ENCODE measurements at regions not wholly inside any gene's neighbourhood (a gene's known extent, or its start where the extent isn't known, plus 50 kb on each side); places are given as distances from the start of the nearest gene placed in this dataset.

DNA sequence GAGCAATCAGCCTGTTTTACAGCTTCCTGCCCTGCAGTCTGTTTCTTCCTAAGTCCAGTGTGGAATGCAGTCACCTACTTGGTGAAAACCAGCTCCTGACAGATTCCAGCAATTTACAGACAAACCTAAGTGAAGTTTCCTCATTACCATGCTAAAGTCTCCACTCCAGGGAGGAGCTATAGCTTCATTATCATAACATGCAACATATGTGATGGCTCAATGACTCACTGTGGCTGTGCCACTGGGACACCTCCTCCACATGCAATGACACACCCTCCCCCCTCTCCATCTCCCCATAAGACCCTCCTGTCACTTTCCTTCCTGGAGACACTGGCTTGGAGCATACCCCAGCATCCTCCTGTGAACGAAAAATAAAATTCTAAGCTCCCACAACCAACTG is 125.2 kb downstream of the MAP3K21 start:
- Histone ChIP-seq H3K9me3 (ENCODE audit: control insufficient read depth, insufficient read depth, low read length) (no peaks in the 10 kb centered on the region), H3K27ac (ENCODE audit: low read depth, low read length) (no peak overlapping the region), H3K36me3 (ENCODE audit: control insufficient read depth, insufficient read depth, low read length) (no peaks in the 10 kb centered on the region), H3K27me3 (ENCODE audit: control insufficient read depth, insufficient read depth, low read length) (no peaks in the 10 kb centered on the region), H3K4me3 (ENCODE audit: low read depth, low read length) (no peak overlapping the region), H3K4me1 (ENCODE audit: control insufficient read depth, insufficient read depth, low read length) (no peaks in the 10 kb centered on the region)
- 100% methylated on average over 1 of the region's 1 CpG for WGBS (ENCODE audit: insufficient coverage)
- DNase-seq (ENCODE audit: low read depth in 4 of 6, low spot score in 6 of 6): no peak

GRCh38 chr1:233453433-233454200 is 126.1 kb downstream of the MAP3K21 start:
- H3K9me3 ChIP-seq (ENCODE audit: control insufficient read depth, insufficient read depth, low read length): no peaks in the 10 kb centered on the region
- DNase-seq (ENCODE audit: low read depth in 4 of 6, low spot score in 6 of 6): no peak
- 78% methylated on average over 2 of the region's 2 CpGs for WGBS (ENCODE audit: insufficient coverage)

GRCh38 chr1:233459470-233459945 is 132.0 kb downstream of the MAP3K21 start:
- H3K4me1 ChIP-seq (ENCODE audit: control insufficient read depth, insufficient read depth, low read length): no peaks in the 10 kb centered on the region
- H3K4me3 ChIP-seq (ENCODE audit: low read depth, low read length): no peak overlapping the region
- DNase-seq (ENCODE audit: low read depth in 4 of 6, low spot score in 6 of 6): no peak
- no peak overlapping the region for H3K27ac ChIP-seq (ENCODE audit: low read depth, low read length)
- no peaks in the 10 kb centered on the region for H3K36me3 ChIP-seq (ENCODE audit: control insufficient read depth, insufficient read depth, low read length)
- 57% methylated on average over 1 of the region's 1 CpG for WGBS (ENCODE audit: insufficient coverage)
- no peaks in the 10 kb centered on the region for H3K27me3 ChIP-seq (ENCODE audit: control insufficient read depth, insufficient read depth, low read length)
- no peaks in the 10 kb centered on the region for H3K9me3 ChIP-seq (ENCODE audit: control insufficient read depth, insufficient read depth, low read length)

More at GRCh38 chr1:233453433-233454200, 126.1 kb downstream of the MAP3K21 start:
- H3K4me3 ChIP-seq (ENCODE audit: low read depth, low read length): no peak overlapping the region
- H3K27me3 ChIP-seq (ENCODE audit: control insufficient read depth, insufficient read depth, low read length): no peaks in the 10 kb centered on the region
- no peak overlapping the region for H3K27ac ChIP-seq (ENCODE audit: low read depth, low read length)
- H3K4me1 ChIP-seq (ENCODE audit: control insufficient read depth, insufficient read depth, low read length): no peaks in the 10 kb centered on the region
- no peaks in the 10 kb centered on the region for H3K36me3 ChIP-seq (ENCODE audit: control insufficient read depth, insufficient read depth, low read length)

DNA sequence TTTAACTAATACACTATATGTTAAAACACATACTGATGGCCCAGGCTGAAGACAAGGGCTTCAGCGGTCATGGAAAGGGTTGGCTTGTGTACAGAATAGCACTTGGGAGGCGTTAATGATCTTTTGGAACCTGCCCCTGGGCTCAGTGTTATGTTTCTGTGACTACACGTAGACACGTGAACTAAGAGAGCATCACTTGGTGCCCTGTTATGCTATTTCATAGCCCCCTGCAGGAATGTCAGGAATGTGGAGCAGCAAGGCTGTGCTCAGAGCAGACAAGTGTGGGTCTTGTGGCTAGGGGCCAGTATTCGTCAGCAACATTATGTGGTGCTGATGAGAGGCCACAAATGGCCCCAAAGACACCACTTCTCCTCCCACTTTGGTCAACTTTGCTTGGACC is 132.4 kb downstream of the MAP3K21 start:
- Histone ChIP-seq H3K27me3 (ENCODE audit: control insufficient read depth, insufficient read depth, low read length) (no peaks in the 10 kb centered on the region), H3K4me1 (ENCODE audit: control insufficient read depth, insufficient read depth, low read length) (no peaks in the 10 kb centered on the region)
- WGBS (ENCODE audit: insufficient coverage): 61% methylated on average over 4 of the region's 5 CpGs

DNA sequence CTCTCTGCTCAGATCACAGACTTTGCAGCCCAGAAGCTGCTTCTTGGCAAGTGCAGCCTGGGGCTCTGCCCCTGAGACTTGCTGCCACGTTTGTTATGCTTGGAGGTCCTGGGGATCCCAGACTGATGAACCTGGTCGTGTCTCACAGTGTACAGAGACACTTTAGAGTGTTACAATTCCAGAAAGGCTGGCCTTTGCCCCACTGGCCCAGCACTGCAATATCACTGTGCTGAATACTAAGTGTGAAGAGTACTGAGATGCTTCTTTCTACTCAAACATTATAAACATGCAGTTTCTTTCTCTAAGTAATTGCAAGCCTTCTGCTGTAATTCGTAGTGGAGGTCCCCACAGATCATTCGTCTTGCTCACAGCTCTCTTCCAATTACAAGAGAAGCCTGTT is 133.2 kb downstream of the MAP3K21 start:
- DNase-seq (ENCODE audit: low read depth in 4 of 6, low spot score in 6 of 6): no peak
- H3K36me3 ChIP-seq (ENCODE audit: control insufficient read depth, insufficient read depth, low read length): no peaks in the 10 kb centered on the region
- no peaks in the 10 kb centered on the region for H3K9me3 ChIP-seq (ENCODE audit: control insufficient read depth, insufficient read depth, low read length)
- no peak overlapping the region for H3K27ac ChIP-seq (ENCODE audit: low read depth, low read length)
- H3K27me3 ChIP-seq (ENCODE audit: control insufficient read depth, insufficient read depth, low read length): no peaks in the 10 kb centered on the region
- 11% methylated on average over 2 of the region's 4 CpGs for WGBS (ENCODE audit: insufficient coverage)
- no peaks in the 10 kb centered on the region for H3K4me1 ChIP-seq (ENCODE audit: control insufficient read depth, insufficient read depth, low read length)
- no peak overlapping the region for H3K4me3 ChIP-seq (ENCODE audit: low read depth, low read length)

More for the DNA sequence above, 132.4 kb downstream of the MAP3K21 start:
- Histone ChIP-seq H3K27ac (ENCODE audit: low read depth, low read length) (no peak overlapping the region), H3K9me3 (ENCODE audit: control insufficient read depth, insufficient read depth, low read length) (no peaks in the 10 kb centered on the region), H3K36me3 (ENCODE audit: control insufficient read depth, insufficient read depth, low read length) (no peaks in the 10 kb centered on the region), H3K4me3 (ENCODE audit: low read depth, low read length) (no peak overlapping the region)
- no peak for DNase-seq (ENCODE audit: low read depth in 4 of 6, low spot score in 6 of 6)

GRCh38 chr1:233461847-233462246 is 134.3 kb downstream of the MAP3K21 start:
- WGBS (ENCODE audit: insufficient coverage): 100% methylated on average over 1 of the region's 1 CpG
- H3K4me3 ChIP-seq (ENCODE audit: low read depth, low read length): no peak overlapping the region
- H3K9me3 ChIP-seq (ENCODE audit: control insufficient read depth, insufficient read depth, low read length): no peaks in the 10 kb centered on the region
- H3K36me3 ChIP-seq (ENCODE audit: control insufficient read depth, insufficient read depth, low read length): no peaks in the 10 kb centered on the region
- H3K4me1 ChIP-seq (ENCODE audit: control insufficient read depth, insufficient read depth, low read length): no peaks in the 10 kb centered on the region
- H3K27ac ChIP-seq (ENCODE audit: low read depth, low read length): no peak overlapping the region
- H3K27me3 ChIP-seq (ENCODE audit: control insufficient read depth, insufficient read depth, low read length): no peaks in the 10 kb centered on the region
- DNase-seq (ENCODE audit: low read depth in 4 of 6, low spot score in 6 of 6): no peak

GRCh38 chr1:233463333-233463732 is 135.8 kb downstream of the MAP3K21 start:
- no CpG with 5 or more reads among the region's 3 CpGs for WGBS (ENCODE audit: insufficient coverage)
- Histone ChIP-seq H3K9me3 (ENCODE audit: control insufficient read depth, insufficient read depth, low read length) (no peaks in the 10 kb centered on the region), H3K27ac (ENCODE audit: low read depth, low read length) (no peak overlapping the region), H3K36me3 (ENCODE audit: control insufficient read depth, insufficient read depth, low read length) (no peaks in the 10 kb centered on the region), H3K4me1 (ENCODE audit: control insufficient read depth, insufficient read depth, low read length) (no peaks in the 10 kb centered on the region), H3K27me3 (ENCODE audit: control insufficient read depth, insufficient read depth, low read length) (no peaks in the 10 kb centered on the region), H3K4me3 (ENCODE audit: low read depth, low read length) (no peak overlapping the region)
- no peak for DNase-seq (ENCODE audit: low read depth in 4 of 6, low spot score in 6 of 6)

DNA sequence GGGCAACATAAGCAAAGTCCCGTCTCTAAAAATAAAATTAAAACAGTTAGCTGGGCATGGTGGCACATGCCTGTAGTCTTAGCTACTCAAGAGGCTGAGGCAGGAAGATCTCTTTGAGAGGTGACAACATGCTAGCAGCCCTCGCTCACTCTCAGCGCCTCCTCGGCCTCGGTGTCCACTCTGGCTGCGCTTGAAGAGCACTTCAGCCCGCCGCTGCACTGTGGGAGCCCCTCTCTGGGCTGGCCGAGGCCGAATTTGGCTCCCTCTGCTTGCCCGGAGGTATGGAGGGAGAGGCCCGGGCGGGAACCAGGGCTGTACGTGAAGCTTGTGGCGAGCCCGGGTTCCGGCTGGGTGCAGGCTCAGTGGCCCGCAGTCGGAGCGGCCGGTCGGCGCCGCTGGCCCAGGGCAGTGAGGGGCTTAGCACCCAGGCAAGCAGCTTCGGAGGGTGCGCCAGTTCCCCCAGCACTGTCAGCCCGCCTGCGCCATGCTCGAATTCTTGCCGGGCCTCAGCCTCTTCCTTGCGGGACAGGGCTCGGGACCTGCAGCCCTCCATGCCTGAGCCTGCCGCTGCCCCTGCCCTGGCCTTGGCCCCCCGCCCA is 138.3 kb downstream of the MAP3K21 start:
- DNase-seq (ENCODE audit: low read depth in 4 of 6, low spot score in 6 of 6): no peak
- 94% methylated on average over 34 of the region's 34 CpGs for WGBS (ENCODE audit: insufficient coverage)
- H3K36me3 ChIP-seq (ENCODE audit: control insufficient read depth, insufficient read depth, low read length): no peaks in the 10 kb centered on the region

DNA sequence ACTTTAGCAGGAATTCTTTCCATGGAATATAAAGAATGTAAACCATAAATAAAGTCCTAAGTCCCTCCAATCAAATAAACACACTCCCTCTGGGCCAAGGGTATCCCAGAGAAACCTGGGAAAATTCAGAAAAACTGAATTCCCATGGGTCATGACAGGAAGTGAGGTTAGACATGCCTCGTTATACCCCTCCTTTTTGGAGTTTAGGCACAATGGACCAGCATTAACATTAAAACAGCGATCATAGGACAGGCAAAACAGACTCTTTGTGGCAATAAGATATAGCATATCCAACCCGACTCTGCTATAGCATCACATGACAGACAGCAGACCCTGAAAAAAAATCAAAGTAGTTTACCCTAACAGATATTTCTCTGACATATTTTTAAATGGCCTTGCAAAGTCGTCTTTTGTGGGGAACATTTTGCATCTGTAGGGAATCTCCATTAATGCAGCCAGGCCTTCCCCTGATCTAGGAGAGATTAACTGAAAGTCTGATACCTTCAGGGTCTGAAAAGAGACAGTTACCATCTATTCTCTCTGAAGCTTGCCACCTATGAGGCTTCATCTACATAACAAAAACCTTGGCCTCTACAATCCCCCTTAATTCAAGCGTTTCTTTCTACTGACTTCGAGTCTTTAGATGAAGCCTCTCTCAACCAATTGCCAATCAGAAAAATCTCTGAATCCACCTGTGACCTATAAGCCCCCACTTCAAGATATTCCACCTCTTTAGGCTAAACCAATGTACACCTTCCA is 143.0 kb upstream of the KCNK1 start:
- Histone ChIP-seq H3K4me3 (ENCODE audit: low read depth, low read length) (no peak overlapping the region), H3K27ac (ENCODE audit: low read depth, low read length) (no peak overlapping the region), H3K9me3 (ENCODE audit: control insufficient read depth, insufficient read depth, low read length) (no peaks in the 10 kb centered on the region), H3K4me1 (ENCODE audit: control insufficient read depth, insufficient read depth, low read length) (no peaks in the 10 kb centered on the region), H3K27me3 (ENCODE audit: control insufficient read depth, insufficient read depth, low read length) (no peaks in the 10 kb centered on the region), H3K36me3 (ENCODE audit: control insufficient read depth, insufficient read depth, low read length) (no peaks in the 10 kb centered on the region)
- WGBS (ENCODE audit: insufficient coverage): 21% methylated on average over 2 of the region's 6 CpGs
- DNase-seq (ENCODE audit: low read depth in 4 of 6, low spot score in 6 of 6): no peak

More for the DNA sequence above, 138.3 kb downstream of the MAP3K21 start:
- Histone ChIP-seq H3K4me3 (ENCODE audit: low read depth, low read length) (no peak overlapping the region), H3K27me3 (ENCODE audit: control insufficient read depth, insufficient read depth, low read length) (no peaks in the 10 kb centered on the region), H3K9me3 (ENCODE audit: control insufficient read depth, insufficient read depth, low read length) (no peaks in the 10 kb centered on the region), H3K27ac (ENCODE audit: low read depth, low read length) (no peak overlapping the region), H3K4me1 (ENCODE audit: control insufficient read depth, insufficient read depth, low read length) (no peaks in the 10 kb centered on the region)
